ENCODE measurements at regions not wholly inside any gene's neighbourhood (a gene's known extent, or its start where the extent isn't known, plus 50 kb on each side); places are given as distances from the start of the nearest gene placed in this dataset.

DNA sequence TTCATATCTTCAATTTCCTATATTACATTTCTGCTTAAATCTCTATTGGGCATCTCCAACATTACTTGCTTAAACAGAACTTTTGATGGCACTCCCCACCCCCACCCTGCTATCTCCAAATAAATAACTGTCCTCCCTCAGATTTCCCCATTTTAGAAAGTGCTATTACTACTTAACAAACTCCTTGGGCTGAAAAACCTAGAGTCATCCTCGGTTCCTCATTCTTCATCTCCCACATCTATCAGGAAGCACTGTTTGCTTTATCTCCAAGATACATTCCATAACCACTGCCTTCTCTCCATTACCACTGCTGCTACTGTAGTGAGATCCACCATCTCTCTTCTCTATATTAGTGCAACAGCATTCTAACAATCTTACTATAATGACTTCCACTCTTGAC, 150.4 kb upstream of the CYRIA start:
- TF ChIP-seq, protein P1, sequence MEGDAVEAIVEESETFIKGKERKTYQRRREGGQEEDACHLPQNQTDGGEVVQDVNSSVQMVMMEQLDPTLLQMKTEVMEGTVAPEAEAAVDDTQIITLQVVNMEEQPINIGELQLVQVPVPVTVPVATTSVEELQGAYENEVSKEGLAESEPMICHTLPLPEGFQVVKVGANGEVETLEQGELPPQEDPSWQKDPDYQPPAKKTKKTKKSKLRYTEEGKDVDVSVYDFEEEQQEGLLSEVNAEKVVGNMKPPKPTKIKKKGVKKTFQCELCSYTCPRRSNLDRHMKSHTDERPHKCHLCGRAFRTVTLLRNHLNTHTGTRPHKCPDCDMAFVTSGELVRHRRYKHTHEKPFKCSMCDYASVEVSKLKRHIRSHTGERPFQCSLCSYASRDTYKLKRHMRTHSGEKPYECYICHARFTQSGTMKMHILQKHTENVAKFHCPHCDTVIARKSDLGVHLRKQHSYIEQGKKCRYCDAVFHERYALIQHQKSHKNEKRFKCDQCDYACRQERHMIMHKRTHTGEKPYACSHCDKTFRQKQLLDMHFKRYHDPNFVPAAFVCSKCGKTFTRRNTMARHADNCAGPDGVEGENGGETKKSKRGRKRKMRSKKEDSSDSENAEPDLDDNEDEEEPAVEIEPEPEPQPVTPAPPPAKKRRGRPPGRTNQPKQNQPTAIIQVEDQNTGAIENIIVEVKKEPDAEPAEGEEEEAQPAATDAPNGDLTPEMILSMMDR (IDR thresholded peaks at IDR 0.05; ENCODE audit: insufficient read depth, low read length, poor library complexity, severe bottlenecking), result no peak
- no peak for TF ChIP-seq EZH2phosphoT487 (conservative IDR thresholded peaks at IDR 0.05; ENCODE audit: low read length)

All from SU-DHL-6 (cell line).